ENCODE measurements at regions not wholly inside any gene's neighbourhood (a gene's known extent, or its start where the extent isn't known, plus 50 kb on each side); places are given as distances from the start of the nearest gene placed in this dataset.

DNA sequence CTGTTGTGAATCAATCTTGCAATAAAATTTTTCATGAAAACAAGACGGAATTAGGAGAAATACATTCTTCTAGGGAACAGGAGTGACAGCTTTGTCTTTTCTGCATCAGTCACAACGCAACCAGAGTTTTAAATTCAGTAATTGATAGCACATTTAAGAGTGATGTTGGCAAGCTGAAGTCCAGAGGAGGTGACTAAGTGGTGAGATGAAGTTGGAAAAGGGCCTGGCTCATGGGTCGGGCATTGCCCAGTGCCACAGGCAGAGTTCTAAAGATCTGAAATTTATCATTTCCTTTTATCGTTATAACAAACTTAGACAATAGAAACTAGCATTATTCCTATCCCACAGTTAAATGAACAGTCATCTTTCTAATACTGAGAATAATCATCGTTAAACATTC, 764.6 kb upstream of the ZEB2 start:
- Histone ChIP-seq H3K27ac (ENCODE audit: low read depth, low read length) (no peak overlapping the region), H3K79me2 (ENCODE audit: insufficient read depth, low read length) (no peaks in the 10 kb centered on the region), H3K4me2 (ENCODE audit: low read length) (no peak overlapping the region), H3K4me1 (ENCODE audit: insufficient read depth, low read length) (no peaks in the 10 kb centered on the region), H3K9me3 (ENCODE audit: insufficient read depth, low read depth, low read length) (no peaks in the 10 kb centered on the region), H4K20me1 (ENCODE audit: insufficient read depth, low read length) (no peaks in the 10 kb centered on the region), H3K36me3 (ENCODE audit: insufficient read depth, low read length) (no peaks in the 10 kb centered on the region), H3K9ac (ENCODE audit: low read length) (no peak overlapping the region), H2AFZ (ENCODE audit: low read depth, low read length) (no peak overlapping the region), H3K4me3 (ENCODE audit: insufficient read depth, low read depth, low read length) (no peak overlapping the region), H3K27me3 (ENCODE audit: insufficient read depth, low read length) (no peaks in the 10 kb centered on the region)
- DNase-seq (ENCODE audit: low read depth) (no peak), FAIRE-seq (no peak)
- no peaks in the 10 kb centered on the region for H3K9me3 Mint-ChIP-seq (ENCODE audit: unreplicated experiment)
- H3K27me3 Mint-ChIP-seq (ENCODE audit: low read depth, unreplicated experiment): no peaks in the 10 kb centered on the region
- no peaks in the 10 kb centered on the region for H3K36me3 Mint-ChIP-seq (ENCODE audit: low read depth, unreplicated experiment)
- no peak overlapping the region for H3K27ac Mint-ChIP-seq (ENCODE audit: unreplicated experiment)
- H3K4me1 Mint-ChIP-seq (ENCODE audit: low read depth, unreplicated experiment): no peaks in the 10 kb centered on the region
- no peak overlapping the region for H3K4me3 Mint-ChIP-seq (ENCODE audit: unreplicated experiment)
- TF ChIP-seq, protein P1, sequence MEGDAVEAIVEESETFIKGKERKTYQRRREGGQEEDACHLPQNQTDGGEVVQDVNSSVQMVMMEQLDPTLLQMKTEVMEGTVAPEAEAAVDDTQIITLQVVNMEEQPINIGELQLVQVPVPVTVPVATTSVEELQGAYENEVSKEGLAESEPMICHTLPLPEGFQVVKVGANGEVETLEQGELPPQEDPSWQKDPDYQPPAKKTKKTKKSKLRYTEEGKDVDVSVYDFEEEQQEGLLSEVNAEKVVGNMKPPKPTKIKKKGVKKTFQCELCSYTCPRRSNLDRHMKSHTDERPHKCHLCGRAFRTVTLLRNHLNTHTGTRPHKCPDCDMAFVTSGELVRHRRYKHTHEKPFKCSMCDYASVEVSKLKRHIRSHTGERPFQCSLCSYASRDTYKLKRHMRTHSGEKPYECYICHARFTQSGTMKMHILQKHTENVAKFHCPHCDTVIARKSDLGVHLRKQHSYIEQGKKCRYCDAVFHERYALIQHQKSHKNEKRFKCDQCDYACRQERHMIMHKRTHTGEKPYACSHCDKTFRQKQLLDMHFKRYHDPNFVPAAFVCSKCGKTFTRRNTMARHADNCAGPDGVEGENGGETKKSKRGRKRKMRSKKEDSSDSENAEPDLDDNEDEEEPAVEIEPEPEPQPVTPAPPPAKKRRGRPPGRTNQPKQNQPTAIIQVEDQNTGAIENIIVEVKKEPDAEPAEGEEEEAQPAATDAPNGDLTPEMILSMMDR (IDR thresholded peaks at IDR 0.05; ENCODE audit: insufficient read depth, low read depth, low read length): no peak
- TF ChIP-seq EZH2 (IDR thresholded peaks at IDR 0.05; ENCODE audit: insufficient read depth, low read length): no peak

DNA sequence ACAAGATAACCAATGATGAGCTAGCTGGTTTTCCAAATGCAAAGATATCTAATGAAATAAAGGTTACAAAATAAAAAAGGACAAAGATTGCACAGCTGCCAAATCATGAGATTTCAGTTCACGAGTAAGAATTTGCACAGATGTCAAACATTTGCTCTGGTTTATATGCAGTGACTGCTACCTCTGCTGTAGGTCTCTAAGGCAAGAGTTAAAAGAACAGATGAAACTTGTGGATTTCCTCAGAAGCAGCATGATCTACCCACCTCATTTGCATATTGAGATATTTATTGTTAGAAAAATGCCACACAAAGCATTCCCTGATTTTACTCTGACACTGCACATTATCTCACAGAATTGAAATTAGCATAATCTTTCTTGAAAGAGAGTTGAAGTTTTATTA, 763.2 kb upstream of the ZEB2 start:
- Mint-ChIP-seq H3K4me1 (ENCODE audit: low read depth, unreplicated experiment) (no peaks in the 10 kb centered on the region), H3K36me3 (ENCODE audit: low read depth, unreplicated experiment) (no peaks in the 10 kb centered on the region), H3K27me3 (ENCODE audit: low read depth, unreplicated experiment) (no peaks in the 10 kb centered on the region), H3K27ac (ENCODE audit: unreplicated experiment) (no peak overlapping the region), H3K4me3 (ENCODE audit: unreplicated experiment) (no peak overlapping the region), H3K9me3 (ENCODE audit: unreplicated experiment) (no peaks in the 10 kb centered on the region)
- Histone ChIP-seq H3K36me3 (ENCODE audit: insufficient read depth, low read length) (no peaks in the 10 kb centered on the region), H4K20me1 (ENCODE audit: insufficient read depth, low read length) (no peaks in the 10 kb centered on the region), H3K4me3 (ENCODE audit: insufficient read depth, low read depth, low read length) (no peak overlapping the region), H3K27me3 (ENCODE audit: insufficient read depth, low read length) (no peaks in the 10 kb centered on the region), H3K4me1 (ENCODE audit: insufficient read depth, low read length) (no peaks in the 10 kb centered on the region), H3K9me3 (ENCODE audit: insufficient read depth, low read depth, low read length) (no peaks in the 10 kb centered on the region), H3K9ac (ENCODE audit: low read length) (no peak overlapping the region), H3K27ac (ENCODE audit: low read depth, low read length) (no peak overlapping the region), H3K4me2 (ENCODE audit: low read length) (no peak overlapping the region), H3K79me2 (ENCODE audit: insufficient read depth, low read length) (no peaks in the 10 kb centered on the region), H2AFZ (ENCODE audit: low read depth, low read length) (no peak overlapping the region)
- DNase-seq (ENCODE audit: low read depth): no peak
- FAIRE-seq: no peak
- no peak for TF ChIP-seq EZH2 (IDR thresholded peaks at IDR 0.05; ENCODE audit: insufficient read depth, low read length)
- TF ChIP-seq, protein P1 (IDR thresholded peaks at IDR 0.05; ENCODE audit: insufficient read depth, low read depth, low read length): no peak

- FAIRE-seq (no peak), DNase-seq (ENCODE audit: low read depth) (peak; percentile 67)
- no peak overlapping the region for H2AFZ ChIP-seq (ENCODE audit: low read depth, low read length)
- Mint-ChIP-seq H3K36me3 (ENCODE audit: low read depth, unreplicated experiment) (peaks cover 3% of the 10 kb centered on the region), H3K9me3 (ENCODE audit: unreplicated experiment) (peaks cover 6% of the 10 kb centered on the region), H3K27ac (ENCODE audit: unreplicated experiment) (no peak overlapping the region), H3K27me3 (ENCODE audit: low read depth, unreplicated experiment) (no peaks in the 10 kb centered on the region), H3K4me1 (ENCODE audit: low read depth, unreplicated experiment) (peaks cover 8% of the 10 kb centered on the region), H3K4me3 (ENCODE audit: unreplicated experiment) (no peak overlapping the region)
- peaks cover 3% of the 10 kb centered on the region for H3K4me1 ChIP-seq (ENCODE audit: insufficient read depth, low read length)
- H3K27ac ChIP-seq (ENCODE audit: low read depth, low read length): no peak overlapping the region
- H3K79me2 ChIP-seq (ENCODE audit: insufficient read depth, low read length): no peaks in the 10 kb centered on the region
- TF ChIP-seq EZH2 (IDR thresholded peaks at IDR 0.05; ENCODE audit: insufficient read depth, low read length): no peak
- TF ChIP-seq, protein P1 (IDR thresholded peaks at IDR 0.05; ENCODE audit: insufficient read depth, low read depth, low read length): no peak
- peaks cover 3% of the 10 kb centered on the region for H3K9me3 ChIP-seq (ENCODE audit: insufficient read depth, low read depth, low read length)
- no peak overlapping the region for H3K9ac ChIP-seq (ENCODE audit: low read length)
- H3K27me3 ChIP-seq (ENCODE audit: insufficient read depth, low read length): no peaks in the 10 kb centered on the region
- no peak overlapping the region for H3K4me3 ChIP-seq (ENCODE audit: insufficient read depth, low read depth, low read length)
- no peaks in the 10 kb centered on the region for H4K20me1 ChIP-seq (ENCODE audit: insufficient read depth, low read length)
- H3K4me2 ChIP-seq (ENCODE audit: low read length): peak overlapping the region; percentile 44
- H3K36me3 ChIP-seq (ENCODE audit: insufficient read depth, low read length): no peaks in the 10 kb centered on the region
Measured at GRCh38 chr2:145277922-145278321, 758.0 kb upstream of the ZEB2 start.

Data from astrocyte (in vitro differentiated cells and primary cell).